Endodermal cell (in vitro differentiated cells): ENCODE measurements at regions not wholly inside any gene's neighbourhood (a gene's known extent, or its start where the extent isn't known, plus 50 kb on each side); places are given as distances from the start of the nearest gene placed in this dataset.
A peak's percentile ranks its signal among the peaks of the same experiment; 100 is the strongest.

Source experiments
- DNase-seq: peaks from one replicate; pipeline ENCODE4 v3.0.0-alpha.2; 2017
- H3K27ac ChIP-seq: 2 replicates; pipeline ENCODE4 v1.5.1; 2013; ENCODE audit warnings: mild to moderate bottlenecking, low read depth, low read length, moderate library complexity
- H3K27me3 ChIP-seq: 2 replicates; pipeline ENCODE4 v1.6.1; 2013; ENCODE audit warnings: mild to moderate bottlenecking, low read length, moderate library complexity; ENCODE audit not compliant: insufficient read depth, control insufficient read depth, poor library complexity, severe bottlenecking
- H3K36me3 ChIP-seq: 2 replicates; pipeline ENCODE4 v1.7.0; 2013; ENCODE audit warnings: mild to moderate bottlenecking, low read length, moderate library complexity; ENCODE audit not compliant: control insufficient read depth, insufficient read depth
- H3K4me1 ChIP-seq: one replicate; pipeline ENCODE4 v1.7.0; 2013; ENCODE audit warnings: low read length; ENCODE audit not compliant: control insufficient read depth, insufficient read depth
- H3K4me3 ChIP-seq: 2 replicates; pipeline ENCODE4 v1.5.1; 2013; ENCODE audit warnings: mild to moderate bottlenecking, low read length, moderate library complexity
- H3K9ac ChIP-seq: 2 replicates; pipeline ENCODE4 v1.6.1; 2013; ENCODE audit warnings: mild to moderate bottlenecking, low read length, moderate library complexity; ENCODE audit not compliant: poor library complexity, severe bottlenecking; ENCODE audit errors: extremely low read depth
- H3K9me3 ChIP-seq: 2 replicates; pipeline ENCODE4 v1.6.1; 2013; ENCODE audit warnings: mild to moderate bottlenecking, low read length, moderate library complexity; ENCODE audit not compliant: control insufficient read depth
- H3K27ac Mint-ChIP-seq: 2 replicates; pipeline ENCODE4 v1.8.0; 2020; ENCODE audit warnings: mixed read lengths
- H3K27me3 Mint-ChIP-seq: 2 replicates; pipeline ENCODE4 v1.8.0; 2021; ENCODE audit warnings: mild to moderate bottlenecking, mixed read lengths; ENCODE audit not compliant: insufficient read depth
- H3K36me3 Mint-ChIP-seq: 2 replicates; pipeline ENCODE4 v1.8.0; 2020; ENCODE audit warnings: low read depth, mixed read lengths
- H3K4me1 Mint-ChIP-seq: 2 replicates; pipeline ENCODE4 v1.8.0; 2020; ENCODE audit warnings: mixed read lengths
- H3K4me3 Mint-ChIP-seq: 2 replicates; pipeline ENCODE4 v1.8.0; 2020; ENCODE audit warnings: mild to moderate bottlenecking, moderate library complexity, mixed read lengths
- H3K9me3 Mint-ChIP-seq: 2 replicates; pipeline ENCODE4 v1.8.0; 2020; ENCODE audit warnings: mild to moderate bottlenecking, mixed read lengths
- CTCF ChIP-seq: fragments of 200-600 bp; sonication (generic); conservative IDR thresholded peaks from 2 replicates; pipeline ENCODE4 v1.5.0; 2021; ENCODE audit warnings: antibody characterized with exemption, mild to moderate bottlenecking
- WGBS, 2 experiments: methylation state at CpG; one replicate each; pipeline versions ENCODE4 v1.1.5 to v1.1.7; 2013; ENCODE audit warnings: missing lambda C conversion rate in 2 of 2, mixed read lengths in 1 of 2; ENCODE audit not compliant: insufficient coverage in 1 of 2, insufficient read length in 1 of 2; 5-methylcytosine and 5-hydroxymethylcytosine counted together

GRCh38 chr4:128455480-128455879 is 167.9 kb upstream of the PGRMC2 start:
- 95% methylated on average over 1 of the region's 1 CpG; no CpG with 5 or more reads in 1 of the 2 experiments for WGBS, 2 experiments
- H3K36me3 ChIP-seq: no peaks in the 10 kb centered on the region
- H3K27me3 Mint-ChIP-seq: peaks cover 2% of the 10 kb centered on the region
- no peaks in the 10 kb centered on the region for H3K9me3 ChIP-seq
- H3K4me1 ChIP-seq: peaks cover 4% of the 10 kb centered on the region
- no peak for TF ChIP-seq CTCF
- no peaks in the 10 kb centered on the region for H3K36me3 Mint-ChIP-seq
- H3K27ac ChIP-seq: no peak overlapping the region
- DNase-seq: no peak
- H3K4me3 ChIP-seq: no peak overlapping the region
- no peaks in the 10 kb centered on the region for H3K27me3 ChIP-seq
- no peak overlapping the region for H3K9ac ChIP-seq
- H3K9me3 Mint-ChIP-seq: no peaks in the 10 kb centered on the region
- H3K4me3 Mint-ChIP-seq: no peak overlapping the region
- H3K27ac Mint-ChIP-seq: no peak overlapping the region
- peaks cover 19% of the 10 kb centered on the region for H3K4me1 Mint-ChIP-seq

GRCh38 chr4:128454881-128455280 is 167.3 kb upstream of the PGRMC2 start:
- no peaks in the 10 kb centered on the region for H3K36me3 Mint-ChIP-seq
- Histone ChIP-seq H3K36me3 (no peaks in the 10 kb centered on the region), H3K9ac (no peak overlapping the region), H3K4me1 (peaks cover 4% of the 10 kb centered on the region), H3K27me3 (no peaks in the 10 kb centered on the region), H3K4me3 (no peak overlapping the region), H3K27ac (no peak overlapping the region), H3K9me3 (no peaks in the 10 kb centered on the region)
- DNase-seq: no peak
- WGBS, 2 experiments: 91 to 100% methylated on average over 3 to 4 of the region's 4 CpGs
- H3K4me1 Mint-ChIP-seq: peaks cover 17% of the 10 kb centered on the region
- H3K9me3 Mint-ChIP-seq: no peaks in the 10 kb centered on the region
- H3K27ac Mint-ChIP-seq: no peak overlapping the region
- no peak overlapping the region for H3K4me3 Mint-ChIP-seq
- peaks cover 2% of the 10 kb centered on the region for H3K27me3 Mint-ChIP-seq
- TF ChIP-seq CTCF: no peak

GRCh38 chr4:128454281-128454871 is 166.8 kb upstream of the PGRMC2 start:
- Histone ChIP-seq H3K9ac (no peak overlapping the region), H3K27me3 (no peaks in the 10 kb centered on the region), H3K9me3 (no peaks in the 10 kb centered on the region), H3K36me3 (no peaks in the 10 kb centered on the region), H3K27ac (no peak overlapping the region), H3K4me1 (peaks cover 4% of the 10 kb centered on the region), H3K4me3 (no peak overlapping the region)
- WGBS, 2 experiments: 47 to 57% methylated on average over 2 to 10 of the region's 10 CpGs
- peak; percentile 92 for DNase-seq
- no peaks in the 10 kb centered on the region for H3K36me3 Mint-ChIP-seq
- H3K9me3 Mint-ChIP-seq: no peaks in the 10 kb centered on the region
- peaks cover 13% of the 10 kb centered on the region for H3K4me1 Mint-ChIP-seq
- TF ChIP-seq CTCF: peak; percentile 92
- H3K27me3 Mint-ChIP-seq: peaks cover 2% of the 10 kb centered on the region
- no peak overlapping the region for H3K4me3 Mint-ChIP-seq
- H3K27ac Mint-ChIP-seq: no peak overlapping the region
